Thyroid gland (tissue), 4 donors: ENCODE measurements at regions not wholly inside any gene's neighbourhood (a gene's known extent, or its start where the extent isn't known, plus 50 kb on each side); places are given as distances from the start of the nearest gene placed in this dataset.

Source experiments
- POLR2A ChIP-seq, 2 donors: fragments of 450-650 bp; IDR thresholded peaks; one replicate each; pipeline ENCODE4 v1.6.1; 2017; ENCODE audit warnings: antibody characterized with exemption in 2 of 2, mild to moderate bottlenecking in 2 of 2, moderate library complexity in 1 of 2
- TF ChIP-seq, protein P1 (sequence below), 6 experiments: fragments of 200-600 bp in 3 of 6; fragments of 450-650 bp in 3 of 6; sonication (generic) in 3 of 6; IDR thresholded peaks; one replicate each; pipeline ENCODE4 v1.5.1; 2016 to 2019; ENCODE audit warnings: antibody characterized with exemption in 6 of 6, mild to moderate bottlenecking in 2 of 6, inconsistent platforms in 1 of 6, moderate library complexity in 1 of 6

DNA sequence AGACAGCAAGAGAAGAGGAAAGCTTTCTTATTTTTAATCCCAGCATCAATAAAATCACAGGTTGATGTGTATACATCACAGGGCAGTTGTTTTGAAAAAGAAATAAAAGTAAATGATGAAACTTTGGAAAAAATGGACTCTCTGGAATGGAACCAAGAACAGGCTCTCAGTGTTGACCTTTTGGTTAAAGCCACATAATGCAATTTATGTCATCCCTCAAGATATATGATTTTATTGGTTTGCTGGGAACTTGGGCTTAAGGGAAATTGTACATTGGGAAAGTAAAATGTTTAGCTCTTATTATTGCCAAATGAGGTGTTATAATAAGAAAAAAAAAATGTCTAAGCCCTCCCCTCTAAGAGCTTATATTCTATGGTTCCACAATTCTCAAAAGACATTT is 139.8 kb upstream of the MTNR1B start:
- TF ChIP-seq, protein P1, sequence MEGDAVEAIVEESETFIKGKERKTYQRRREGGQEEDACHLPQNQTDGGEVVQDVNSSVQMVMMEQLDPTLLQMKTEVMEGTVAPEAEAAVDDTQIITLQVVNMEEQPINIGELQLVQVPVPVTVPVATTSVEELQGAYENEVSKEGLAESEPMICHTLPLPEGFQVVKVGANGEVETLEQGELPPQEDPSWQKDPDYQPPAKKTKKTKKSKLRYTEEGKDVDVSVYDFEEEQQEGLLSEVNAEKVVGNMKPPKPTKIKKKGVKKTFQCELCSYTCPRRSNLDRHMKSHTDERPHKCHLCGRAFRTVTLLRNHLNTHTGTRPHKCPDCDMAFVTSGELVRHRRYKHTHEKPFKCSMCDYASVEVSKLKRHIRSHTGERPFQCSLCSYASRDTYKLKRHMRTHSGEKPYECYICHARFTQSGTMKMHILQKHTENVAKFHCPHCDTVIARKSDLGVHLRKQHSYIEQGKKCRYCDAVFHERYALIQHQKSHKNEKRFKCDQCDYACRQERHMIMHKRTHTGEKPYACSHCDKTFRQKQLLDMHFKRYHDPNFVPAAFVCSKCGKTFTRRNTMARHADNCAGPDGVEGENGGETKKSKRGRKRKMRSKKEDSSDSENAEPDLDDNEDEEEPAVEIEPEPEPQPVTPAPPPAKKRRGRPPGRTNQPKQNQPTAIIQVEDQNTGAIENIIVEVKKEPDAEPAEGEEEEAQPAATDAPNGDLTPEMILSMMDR (IDR thresholded peaks at IDR 0.05), result no peak
- TF ChIP-seq POLR2A (IDR thresholded peaks at IDR 0.05), result no peak
